ENCODE measurements at regions not wholly inside any gene's neighbourhood (a gene's known extent, or its start where the extent isn't known, plus 50 kb on each side); places are given as distances from the start of the nearest gene placed in this dataset.

GRCh38 chr1:72643142-72643541 lies 360.8 kb upstream of the NEGR1 start:
- no CpG with 5 or more reads among the region's 2 CpGs for WGBS (ENCODE audit: insufficient coverage)
- H3K27me3 ChIP-seq (ENCODE audit: control insufficient read depth, insufficient read depth, low read length), result no peaks in the 10 kb centered on the region
- peaks cover 2% of the 10 kb centered on the region for H3K9me3 ChIP-seq (ENCODE audit: control insufficient read depth, insufficient read depth, low read length)
- H3K36me3 ChIP-seq (ENCODE audit: control insufficient read depth, insufficient read depth, low read length), result no peaks in the 10 kb centered on the region
- no peak for DNase-seq (ENCODE audit: low read depth in 4 of 6, low spot score in 6 of 6)
- no peak overlapping the region for H3K4me3 ChIP-seq (ENCODE audit: low read depth, low read length)
- H3K4me1 ChIP-seq (ENCODE audit: control insufficient read depth, insufficient read depth, low read length), result no peaks in the 10 kb centered on the region
- H3K27ac ChIP-seq (ENCODE audit: low read depth, low read length), result no peak overlapping the region

GRCh38 chr1:72637593-72637992 lies 355.3 kb upstream of the NEGR1 start:
- no peak overlapping the region for H3K27ac ChIP-seq (ENCODE audit: low read depth, low read length)
- no CpG with 5 or more reads among the region's 1 CpG for WGBS (ENCODE audit: insufficient coverage)

GRCh38 chr1:72636631-72637030 lies 354.3 kb upstream of the NEGR1 start:
- peak in 2 of 6 donors; percentile 64 to 81 for DNase-seq (ENCODE audit: low read depth in 4 of 6, low spot score in 6 of 6)
- H3K27ac ChIP-seq (ENCODE audit: low read depth, low read length), result peak overlapping the region; percentile 3
- no CpG with 5 or more reads among the region's 2 CpGs for WGBS (ENCODE audit: insufficient coverage)

More at GRCh38 chr1:72637593-72637992, 355.3 kb upstream of the NEGR1 start:
- Histone ChIP-seq H3K4me3 (ENCODE audit: low read depth, low read length) (no peak overlapping the region), H3K36me3 (ENCODE audit: control insufficient read depth, insufficient read depth, low read length) (no peaks in the 10 kb centered on the region), H3K9me3 (ENCODE audit: control insufficient read depth, insufficient read depth, low read length) (peaks cover 2% of the 10 kb centered on the region), H3K27me3 (ENCODE audit: control insufficient read depth, insufficient read depth, low read length) (no peaks in the 10 kb centered on the region), H3K4me1 (ENCODE audit: control insufficient read depth, insufficient read depth, low read length) (no peaks in the 10 kb centered on the region)
- peak in 2 of 6 donors; percentile 38 to 75 for DNase-seq (ENCODE audit: low read depth in 4 of 6, low spot score in 6 of 6)

GRCh38 chr1:72635719-72636118 lies 353.4 kb upstream of the NEGR1 start:
- Histone ChIP-seq H3K36me3 (ENCODE audit: control insufficient read depth, insufficient read depth, low read length) (no peaks in the 10 kb centered on the region), H3K4me1 (ENCODE audit: control insufficient read depth, insufficient read depth, low read length) (no peaks in the 10 kb centered on the region), H3K27me3 (ENCODE audit: control insufficient read depth, insufficient read depth, low read length) (no peaks in the 10 kb centered on the region), H3K9me3 (ENCODE audit: control insufficient read depth, insufficient read depth, low read length) (peaks cover 2% of the 10 kb centered on the region), H3K27ac (ENCODE audit: low read depth, low read length) (no peak overlapping the region), H3K4me3 (ENCODE audit: low read depth, low read length) (no peak overlapping the region)
- WGBS (ENCODE audit: insufficient coverage), result 40% methylated on average over 1 of the region's 5 CpGs
- DNase-seq (ENCODE audit: low read depth in 4 of 6, low spot score in 6 of 6), result peak in 2 of 6 donors; percentile 11 to 20

More at GRCh38 chr1:72636631-72637030, 354.3 kb upstream of the NEGR1 start:
- H3K4me3 ChIP-seq (ENCODE audit: low read depth, low read length), result no peak overlapping the region
- H3K27me3 ChIP-seq (ENCODE audit: control insufficient read depth, insufficient read depth, low read length), result no peaks in the 10 kb centered on the region
- no peaks in the 10 kb centered on the region for H3K36me3 ChIP-seq (ENCODE audit: control insufficient read depth, insufficient read depth, low read length)
- peaks cover 2% of the 10 kb centered on the region for H3K9me3 ChIP-seq (ENCODE audit: control insufficient read depth, insufficient read depth, low read length)
- H3K4me1 ChIP-seq (ENCODE audit: control insufficient read depth, insufficient read depth, low read length), result no peaks in the 10 kb centered on the region

GRCh38 chr1:72634946-72635345 lies 352.6 kb upstream of the NEGR1 start:
- Histone ChIP-seq H3K36me3 (ENCODE audit: control insufficient read depth, insufficient read depth, low read length) (no peaks in the 10 kb centered on the region), H3K27me3 (ENCODE audit: control insufficient read depth, insufficient read depth, low read length) (no peaks in the 10 kb centered on the region), H3K9me3 (ENCODE audit: control insufficient read depth, insufficient read depth, low read length) (no peaks in the 10 kb centered on the region), H3K4me3 (ENCODE audit: low read depth, low read length) (no peak overlapping the region), H3K27ac (ENCODE audit: low read depth, low read length) (no peak overlapping the region), H3K4me1 (ENCODE audit: control insufficient read depth, insufficient read depth, low read length) (no peaks in the 10 kb centered on the region)
- DNase-seq (ENCODE audit: low read depth in 4 of 6, low spot score in 6 of 6), result peak in 2 of 6 donors; percentile 45 to 76
- 92% methylated on average over 1 of the region's 3 CpGs for WGBS (ENCODE audit: insufficient coverage)

GRCh38 chr1:72631449-72631848 lies 349.1 kb upstream of the NEGR1 start:
- Histone ChIP-seq H3K4me3 (ENCODE audit: low read depth, low read length) (no peak overlapping the region), H3K27ac (ENCODE audit: low read depth, low read length) (no peak overlapping the region), H3K9me3 (ENCODE audit: control insufficient read depth, insufficient read depth, low read length) (no peaks in the 10 kb centered on the region), H3K27me3 (ENCODE audit: control insufficient read depth, insufficient read depth, low read length) (no peaks in the 10 kb centered on the region), H3K36me3 (ENCODE audit: control insufficient read depth, insufficient read depth, low read length) (no peaks in the 10 kb centered on the region), H3K4me1 (ENCODE audit: control insufficient read depth, insufficient read depth, low read length) (no peaks in the 10 kb centered on the region)
- DNase-seq (ENCODE audit: low read depth in 4 of 6, low spot score in 6 of 6), result no peak
- no CpG with 5 or more reads among the region's 2 CpGs for WGBS (ENCODE audit: insufficient coverage)

GRCh38 chr1:72623299-72623708 lies 341.0 kb upstream of the NEGR1 start:
- no peaks in the 10 kb centered on the region for H3K36me3 ChIP-seq (ENCODE audit: control insufficient read depth, insufficient read depth, low read length)
- no peaks in the 10 kb centered on the region for H3K27me3 ChIP-seq (ENCODE audit: control insufficient read depth, insufficient read depth, low read length)
- WGBS (ENCODE audit: insufficient coverage), result 19% methylated on average over 4 of the region's 4 CpGs
- no peaks in the 10 kb centered on the region for H3K9me3 ChIP-seq (ENCODE audit: control insufficient read depth, insufficient read depth, low read length)
- no peaks in the 10 kb centered on the region for H3K4me1 ChIP-seq (ENCODE audit: control insufficient read depth, insufficient read depth, low read length)
- peak in 5 of 6 donors; percentile 44 to 91 (median 49) for DNase-seq (ENCODE audit: low read depth in 4 of 6, low spot score in 6 of 6)
- H3K4me3 ChIP-seq (ENCODE audit: low read depth, low read length), result peak overlapping the region; percentile 24
- H3K27ac ChIP-seq (ENCODE audit: low read depth, low read length), result no peak overlapping the region

- no peak overlapping the region for H3K4me3 ChIP-seq (ENCODE audit: low read depth, low read length)
- no peak for DNase-seq (ENCODE audit: low read depth in 4 of 6, low spot score in 6 of 6)
- WGBS (ENCODE audit: insufficient coverage), result no CpG with 5 or more reads among the region's 2 CpGs
- no peak overlapping the region for H3K27ac ChIP-seq (ENCODE audit: low read depth, low read length)
- no peaks in the 10 kb centered on the region for H3K9me3 ChIP-seq (ENCODE audit: control insufficient read depth, insufficient read depth, low read length)
- H3K36me3 ChIP-seq (ENCODE audit: control insufficient read depth, insufficient read depth, low read length), result no peaks in the 10 kb centered on the region
- H3K27me3 ChIP-seq (ENCODE audit: control insufficient read depth, insufficient read depth, low read length), result no peaks in the 10 kb centered on the region
- no peaks in the 10 kb centered on the region for H3K4me1 ChIP-seq (ENCODE audit: control insufficient read depth, insufficient read depth, low read length)
Measured at GRCh38 chr1:72620453-72620852, 338.1 kb upstream of the NEGR1 start.

- Histone ChIP-seq H3K27ac (ENCODE audit: low read depth, low read length) (no peak overlapping the region), H3K27me3 (ENCODE audit: control insufficient read depth, insufficient read depth, low read length) (no peaks in the 10 kb centered on the region), H3K36me3 (ENCODE audit: control insufficient read depth, insufficient read depth, low read length) (no peaks in the 10 kb centered on the region), H3K4me1 (ENCODE audit: control insufficient read depth, insufficient read depth, low read length) (no peaks in the 10 kb centered on the region), H3K9me3 (ENCODE audit: control insufficient read depth, insufficient read depth, low read length) (no peaks in the 10 kb centered on the region), H3K4me3 (ENCODE audit: low read depth, low read length) (no peak overlapping the region)
- peak in 2 of 6 donors; percentile 8 to 61 for DNase-seq (ENCODE audit: low read depth in 4 of 6, low spot score in 6 of 6)
- WGBS (ENCODE audit: insufficient coverage), result 29% methylated on average over 1 of the region's 3 CpGs
Measured at GRCh38 chr1:72606216-72606810, 324.0 kb upstream of the NEGR1 start.

GRCh38 chr1:72601035-72601674 lies 318.8 kb upstream of the NEGR1 start:
- Histone ChIP-seq H3K27me3 (ENCODE audit: control insufficient read depth, insufficient read depth, low read length) (no peaks in the 10 kb centered on the region), H3K4me3 (ENCODE audit: low read depth, low read length) (no peak overlapping the region), H3K27ac (ENCODE audit: low read depth, low read length) (no peak overlapping the region), H3K4me1 (ENCODE audit: control insufficient read depth, insufficient read depth, low read length) (no peaks in the 10 kb centered on the region), H3K36me3 (ENCODE audit: control insufficient read depth, insufficient read depth, low read length) (no peaks in the 10 kb centered on the region), H3K9me3 (ENCODE audit: control insufficient read depth, insufficient read depth, low read length) (no peaks in the 10 kb centered on the region)
- no peak for DNase-seq (ENCODE audit: low read depth in 4 of 6, low spot score in 6 of 6)
- WGBS (ENCODE audit: insufficient coverage), result 64% methylated on average over 1 of the region's 6 CpGs
